BLaER1 treated with 17β-estradiol and CSF1 and Interleukin-3, amounts not matched to agents 10 nM and 100 nM (cell line): ENCODE measurements at regions not wholly inside any gene's neighbourhood (a gene's known extent, or its start where the extent isn't known, plus 50 kb on each side); places are given as distances from the start of the nearest gene placed in this dataset.

ENCODE experiments used
- H3K27ac ChIP-seq, 11 experiments: shearing (Covaris generic); formaldehyde crosslinking; 2 replicates each; pipeline ENCODE4 v1.8.1; 2022
- H3K27me3 ChIP-seq, 11 experiments: shearing (Covaris generic); formaldehyde crosslinking; 2 replicates each; pipeline ENCODE4 v1.8.1; 2022
- H3K36me3 ChIP-seq, 11 experiments: shearing (Covaris generic); formaldehyde crosslinking; 2 replicates each; pipeline ENCODE4 v1.8.1; 2022
- H3K4me1 ChIP-seq, 10 experiments: shearing (Covaris generic); formaldehyde crosslinking; 2 replicates each; pipeline ENCODE4 v1.8.1; 2022
- H3K4me2 ChIP-seq, 11 experiments: shearing (Covaris generic); formaldehyde crosslinking; 2 replicates each; pipeline ENCODE4 v1.8.1; 2022
- H3K4me3 ChIP-seq, 10 experiments: shearing (Covaris generic); formaldehyde crosslinking; 2 replicates each; pipeline ENCODE4 v1.8.1; 2022
- H3K9ac ChIP-seq, 11 experiments: shearing (Covaris generic); formaldehyde crosslinking; 2 replicates each; pipeline ENCODE4 v1.8.1; 2022
- H3K9me3 ChIP-seq, 11 experiments: shearing (Covaris generic); formaldehyde crosslinking; replicated peaks in 1 of 11; 2 replicates each; pipeline ENCODE4 v1.8.1; 2022
- H4K20me1 ChIP-seq, 11 experiments: shearing (Covaris generic); formaldehyde crosslinking; 2 replicates each; pipeline ENCODE4 v1.8.1; 2022
- Cebpa-rat ChIP-seq, 11 experiments: shearing (Covaris generic); IDR thresholded peaks; 2 replicates each; pipeline ENCODE4 v1.8.1; 2022

DNA sequence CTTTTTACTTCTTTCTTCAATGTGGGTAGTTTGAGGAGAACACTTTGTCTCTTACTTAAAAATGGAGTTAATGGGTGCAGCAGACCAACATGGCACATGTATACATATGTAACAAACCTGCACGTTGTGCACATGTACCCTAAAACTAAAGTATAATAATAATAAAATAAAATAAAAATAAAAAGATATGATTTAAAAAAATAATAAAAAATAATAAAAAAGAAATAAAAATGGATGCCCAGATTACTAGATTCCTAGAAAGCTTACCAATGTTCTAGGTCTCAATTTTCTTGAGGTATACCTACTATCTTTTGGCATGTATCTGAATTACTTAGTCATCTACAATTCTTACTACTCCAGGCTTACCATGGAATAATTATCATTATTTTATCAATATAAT lies 2001.6 kb upstream of the CDH9 start:
- Histone ChIP-seq H3K36me3 (no peaks in the 10 kb centered on the region), H3K27ac (no peak overlapping the region), H3K4me2 (no peak overlapping the region), H4K20me1 (no peaks in the 10 kb centered on the region), H3K4me3 (no peak overlapping the region), H3K4me1 (no peaks in the 10 kb centered on the region), H3K9ac (no peak overlapping the region), H3K27me3 (no peaks in the 10 kb centered on the region), H3K9me3 (no peaks in the 10 kb centered on the region)
- TF ChIP-seq Cebpa-rat (IDR thresholded peaks at IDR 0.05) = no peak

DNA sequence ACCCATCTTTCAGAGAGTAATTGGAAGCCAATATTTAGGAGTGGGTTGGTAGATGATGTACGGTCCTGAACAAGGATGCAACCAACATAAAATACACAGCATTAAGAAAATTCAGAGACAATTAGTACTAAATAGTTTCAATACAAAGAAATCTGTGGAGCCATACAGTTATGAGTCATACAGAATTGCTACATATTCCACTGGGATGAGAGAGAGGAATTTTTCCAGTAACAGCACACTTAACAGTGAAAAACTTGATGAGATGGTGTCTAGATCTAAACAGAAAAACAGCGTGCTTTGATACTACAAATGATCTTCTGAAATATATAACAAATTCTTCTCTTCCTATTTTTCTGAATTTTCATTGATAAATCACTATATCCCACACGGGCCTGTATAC lies 1999.3 kb upstream of the CDH9 start:
- 0 out of 20 replicates have a peak, but pooled peaks cover 0 to 6% (median 0%) of the 10 kb centered on the region in 10 experiments for H3K4me1 ChIP-seq
- no peak overlapping the region for H3K4me3 ChIP-seq
- no peaks in the 10 kb centered on the region for H4K20me1 ChIP-seq
- H3K9ac ChIP-seq = no peak overlapping the region
- no peaks in the 10 kb centered on the region for H3K27me3 ChIP-seq
- H3K9me3 ChIP-seq = no peaks in the 10 kb centered on the region
- no peak overlapping the region for H3K4me2 ChIP-seq
- TF ChIP-seq Cebpa-rat (IDR thresholded peaks at IDR 0.05) = no peak
- H3K36me3 ChIP-seq = no peaks in the 10 kb centered on the region
- H3K27ac ChIP-seq = no peak overlapping the region

DNA sequence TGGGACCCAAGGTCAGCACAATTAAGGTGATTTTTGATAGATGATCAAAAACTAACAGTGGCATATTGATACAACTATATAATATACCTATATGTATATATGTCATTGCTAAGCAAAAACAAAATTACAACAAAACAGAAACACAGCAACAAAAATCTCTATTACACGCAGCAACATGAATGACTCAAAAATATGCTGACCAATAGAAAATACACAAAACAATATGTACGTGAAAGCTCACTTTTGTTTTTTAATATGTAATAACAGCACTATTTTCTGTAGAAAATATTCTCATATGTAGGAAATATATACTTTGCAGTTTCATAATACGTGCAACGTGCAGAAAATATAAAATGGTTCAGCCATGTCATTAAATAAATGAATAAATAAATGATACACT lies 1985.7 kb upstream of the CDH9 start:
- no peak overlapping the region for H3K9ac ChIP-seq
- H3K4me3 ChIP-seq = no peak overlapping the region
- H3K27ac ChIP-seq = no peak overlapping the region
- H4K20me1 ChIP-seq = no peaks in the 10 kb centered on the region
- no peaks in the 10 kb centered on the region for H3K9me3 ChIP-seq
- H3K27me3 ChIP-seq = no peaks in the 10 kb centered on the region
- TF ChIP-seq Cebpa-rat (IDR thresholded peaks at IDR 0.05) = no peak
- no peaks in the 10 kb centered on the region for H3K4me1 ChIP-seq
- H3K4me2 ChIP-seq = no peak overlapping the region
- H3K36me3 ChIP-seq = no peaks in the 10 kb centered on the region

DNA sequence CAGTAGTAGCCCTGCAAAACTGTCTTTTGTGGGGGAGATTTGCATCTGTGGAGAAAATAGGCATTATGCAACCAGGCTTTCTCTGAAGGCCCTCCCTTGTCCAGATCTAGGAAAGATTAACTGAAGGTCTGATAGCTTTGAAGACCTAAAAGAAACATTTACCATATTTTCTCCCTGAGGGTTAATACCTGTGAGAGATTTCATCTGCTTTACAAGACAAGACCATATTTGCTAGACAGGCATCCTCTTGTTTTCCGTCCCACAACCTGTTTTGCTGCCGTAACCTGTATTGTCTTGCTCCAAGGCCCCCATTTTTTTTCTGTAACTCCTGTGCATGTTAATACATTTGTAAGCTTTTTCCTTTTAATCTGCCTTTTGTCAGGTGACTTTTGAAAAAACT lies 1985.2 kb upstream of the CDH9 start:
- Histone ChIP-seq H3K4me2 (no peak overlapping the region), H3K4me3 (no peak overlapping the region), H3K9me3 (no peaks in the 10 kb centered on the region), H3K27me3 (no peaks in the 10 kb centered on the region), H4K20me1 (no peaks in the 10 kb centered on the region), H3K4me1 (no peaks in the 10 kb centered on the region), H3K9ac (no peak overlapping the region), H3K27ac (no peak overlapping the region), H3K36me3 (no peaks in the 10 kb centered on the region)
- TF ChIP-seq Cebpa-rat (IDR thresholded peaks at IDR 0.05) = no peak

DNA sequence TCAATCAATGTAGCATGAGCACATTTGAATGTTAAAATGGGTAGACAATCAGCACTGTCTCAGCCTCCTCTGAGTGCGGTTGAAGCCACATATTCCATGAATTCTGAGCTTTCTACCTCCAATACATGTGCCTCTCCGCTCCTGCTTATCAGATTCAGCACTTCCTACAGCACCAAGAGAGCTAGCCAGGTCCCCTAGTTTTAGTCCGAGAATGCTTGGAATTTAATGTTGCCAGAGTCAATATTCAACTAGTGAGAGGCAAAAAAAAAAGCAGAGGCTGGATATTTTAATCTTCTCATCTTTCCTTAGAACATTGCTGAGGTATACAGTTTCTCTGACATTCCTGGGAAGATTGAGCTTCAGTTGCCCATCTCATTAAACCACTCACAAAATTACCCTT lies 1979.1 kb upstream of the CDH9 start:
- Histone ChIP-seq H3K4me3 (no peak overlapping the region), H3K27me3 (no peaks in the 10 kb centered on the region)

DNA sequence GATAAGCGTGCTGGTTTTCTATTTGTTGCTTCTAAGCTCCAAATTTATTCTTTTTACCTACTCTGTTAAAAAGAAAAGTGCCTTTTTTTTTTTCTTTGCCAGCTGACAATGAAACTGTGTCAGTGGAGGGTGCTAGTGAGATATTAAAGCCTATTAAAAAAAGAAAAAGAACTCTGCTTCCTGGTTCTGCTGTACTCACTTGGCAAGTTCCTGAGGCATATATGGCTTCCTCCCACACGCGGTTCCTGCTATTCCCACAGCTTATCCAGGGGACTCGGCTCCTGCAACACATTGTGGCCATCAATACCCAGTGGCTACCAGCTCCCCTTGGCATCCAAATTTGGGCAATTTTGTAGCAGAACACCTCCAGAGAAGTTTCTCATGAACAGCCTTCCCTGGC lies 1977.7 kb upstream of the CDH9 start:
- Histone ChIP-seq H3K9me3 (no peaks in the 10 kb centered on the region), H3K27me3 (no peaks in the 10 kb centered on the region), H4K20me1 (no peaks in the 10 kb centered on the region), H3K4me3 (no peak overlapping the region), H3K4me1 (no peaks in the 10 kb centered on the region), H3K27ac (no peak overlapping the region), H3K4me2 (no peak overlapping the region), H3K9ac (no peak overlapping the region), H3K36me3 (no peaks in the 10 kb centered on the region)
- TF ChIP-seq Cebpa-rat (IDR thresholded peaks at IDR 0.05) = no peak

More for the DNA sequence above, 1979.1 kb upstream of the CDH9 start:
- H4K20me1 ChIP-seq = no peaks in the 10 kb centered on the region
- no peak overlapping the region for H3K27ac ChIP-seq
- no peaks in the 10 kb centered on the region for H3K9me3 ChIP-seq
- no peaks in the 10 kb centered on the region for H3K4me1 ChIP-seq
- TF ChIP-seq Cebpa-rat (IDR thresholded peaks at IDR 0.05) = no peak
- H3K36me3 ChIP-seq = no peaks in the 10 kb centered on the region
- no peak overlapping the region for H3K9ac ChIP-seq
- no peak overlapping the region for H3K4me2 ChIP-seq

DNA sequence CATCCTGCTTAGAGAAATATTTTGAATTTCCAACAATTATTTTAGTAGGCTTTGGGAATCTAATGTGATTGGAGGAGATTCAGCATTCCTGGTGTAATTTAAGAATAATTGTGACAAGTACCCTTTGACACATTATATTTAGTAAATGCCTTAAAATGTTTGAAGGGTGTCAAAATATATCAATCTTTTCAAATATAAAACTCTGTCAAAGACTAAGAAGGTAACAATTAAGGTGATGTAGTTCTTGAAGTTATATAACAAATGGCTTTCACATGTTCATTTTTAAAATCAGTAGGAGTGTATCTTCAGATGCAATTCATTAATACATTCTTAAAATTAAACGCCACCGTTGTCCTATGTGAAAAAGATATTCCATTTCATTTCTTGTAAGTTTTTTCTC lies 1977.1 kb upstream of the CDH9 start:
- Histone ChIP-seq H3K4me3 (no peak overlapping the region), H3K9ac (no peak overlapping the region), H3K36me3 (no peaks in the 10 kb centered on the region), H3K27me3 (no peaks in the 10 kb centered on the region), H4K20me1 (no peaks in the 10 kb centered on the region), H3K27ac (no peak overlapping the region), H3K9me3 (no peaks in the 10 kb centered on the region), H3K4me2 (no peak overlapping the region), H3K4me1 (no peaks in the 10 kb centered on the region)
- no peak for TF ChIP-seq Cebpa-rat (IDR thresholded peaks at IDR 0.05)

DNA sequence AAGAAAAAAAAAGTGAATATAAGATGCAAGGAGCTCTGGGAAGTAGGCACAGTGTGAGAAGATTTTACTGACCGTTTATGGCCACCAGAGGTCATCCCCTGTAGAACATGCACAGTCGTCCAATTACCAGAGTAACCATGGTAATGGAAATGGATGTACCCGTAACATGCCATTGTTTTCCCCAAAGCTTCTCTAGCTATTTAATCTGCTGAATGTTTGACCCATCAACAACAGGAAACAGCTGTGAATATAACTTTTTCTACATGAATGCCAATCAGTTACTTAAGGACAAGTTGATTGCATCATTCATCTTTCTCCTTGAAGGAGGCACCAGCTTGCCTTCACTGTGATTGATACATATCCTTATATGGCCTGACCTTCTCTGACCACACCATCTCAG lies 1967.0 kb upstream of the CDH9 start:
- H4K20me1 ChIP-seq = no peaks in the 10 kb centered on the region
- H3K4me2 ChIP-seq = peak overlapping the region in 5 of 11 experiments; percentile 10 to 40 (median 22); a peak in 7 of 22 replicates
- peaks cover 0 to 8% (median 0%) of the 10 kb centered on the region in 10 experiments; a peak in 6 of 20 replicates for H3K4me1 ChIP-seq
- H3K27me3 ChIP-seq = no peaks in the 10 kb centered on the region
- no peak overlapping the region for H3K4me3 ChIP-seq
- peak overlapping the region in 4 of 11 experiments; percentile 11 to 54 (median 36); a peak in 3 of 22 replicates for H3K27ac ChIP-seq
- H3K36me3 ChIP-seq = no peaks in the 10 kb centered on the region
- no peak overlapping the region for H3K9ac ChIP-seq
- peak in 2 of 11 experiments; percentile 7 to 20; a peak in 2 of 22 replicates for TF ChIP-seq Cebpa-rat (IDR thresholded peaks at IDR 0.05)
- no peaks in the 10 kb centered on the region for H3K9me3 ChIP-seq

DNA sequence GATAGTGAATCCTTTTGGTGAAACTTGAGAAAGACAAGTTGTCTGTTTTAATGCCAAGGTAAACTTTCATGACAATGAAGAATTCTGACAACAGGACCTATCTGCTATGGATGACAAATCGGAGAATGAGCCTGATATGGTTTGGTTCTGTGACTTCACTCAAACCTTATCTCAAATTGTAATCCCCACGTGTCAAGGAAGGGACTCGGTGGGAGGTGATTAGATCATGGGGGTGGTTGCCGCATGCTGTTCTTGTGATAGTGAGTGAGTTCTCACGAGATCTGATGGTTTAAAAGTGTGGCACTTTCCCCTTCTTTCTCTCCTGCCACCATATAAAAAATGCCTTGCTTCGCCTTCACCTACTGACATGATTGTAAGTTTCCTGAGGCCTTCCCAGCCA lies 1964.1 kb upstream of the CDH9 start:
- Histone ChIP-seq H3K36me3 (no peaks in the 10 kb centered on the region), H3K4me3 (no peak overlapping the region), H3K4me2 (no peak overlapping the region), H3K27me3 (no peaks in the 10 kb centered on the region), H3K4me1 (peaks cover 0 to 9% (median 7%) of the 10 kb centered on the region in 10 experiments; a peak in 10 of 20 replicates), H3K9me3 (no peaks in the 10 kb centered on the region), H3K27ac (no peak overlapping the region), H4K20me1 (no peaks in the 10 kb centered on the region), H3K9ac (no peak overlapping the region)
- TF ChIP-seq Cebpa-rat (IDR thresholded peaks at IDR 0.05) = no peak

DNA sequence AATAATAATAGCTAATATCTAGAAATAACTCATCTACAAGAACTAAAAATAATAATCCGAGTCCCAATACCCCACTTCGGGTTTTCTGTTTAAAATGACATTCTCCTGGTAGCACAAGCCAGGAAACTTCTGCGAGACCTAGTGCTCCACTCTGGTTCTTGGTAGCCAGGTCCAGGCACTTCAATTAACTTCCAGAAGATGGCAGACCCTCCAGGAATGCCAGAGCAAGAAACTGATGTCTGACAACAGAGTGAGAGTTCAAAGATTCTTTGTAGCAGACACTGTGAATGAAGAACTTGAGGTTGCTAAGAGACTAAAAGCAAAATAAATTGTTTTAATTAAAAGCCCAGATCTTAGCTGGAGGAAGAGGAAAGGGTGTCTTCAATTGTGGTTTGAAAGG lies 1963.3 kb upstream of the CDH9 start:
- H3K4me2 ChIP-seq = no peak overlapping the region
- peaks cover 0 to 9% (median 7%) of the 10 kb centered on the region in 10 experiments; a peak in 10 of 20 replicates for H3K4me1 ChIP-seq
- H3K9ac ChIP-seq = no peak overlapping the region
- H3K27ac ChIP-seq = no peak overlapping the region
- H3K27me3 ChIP-seq = no peaks in the 10 kb centered on the region
- no peaks in the 10 kb centered on the region for H4K20me1 ChIP-seq
- no peak for TF ChIP-seq Cebpa-rat (IDR thresholded peaks at IDR 0.05)
- H3K4me3 ChIP-seq = no peak overlapping the region
- H3K9me3 ChIP-seq = no peaks in the 10 kb centered on the region
- no peaks in the 10 kb centered on the region for H3K36me3 ChIP-seq
